OCI-LY7 (cell line): ENCODE measurements at regions not wholly inside any gene's neighbourhood (a gene's known extent, or its start where the extent isn't known, plus 50 kb on each side); places are given as distances from the start of the nearest gene placed in this dataset.

Source experiments
- CTCF ChIP-seq: fragments of 200-600 bp; sonication (generic); conservative IDR thresholded peaks from 2 replicates; pipeline ENCODE4 v1.5.1; 2014; ENCODE audit warnings: mild to moderate bottlenecking, antibody characterized with exemption, low read length, moderate library complexity, mixed read lengths
- EZH2phosphoT487 ChIP-seq: fragments of 200-600 bp; sonication (generic); IDR thresholded peaks from 2 replicates; pipeline ENCODE4 v1.6.1; 2018; ENCODE audit warnings: low read depth, borderline replicate concordance, mild to moderate bottlenecking, mixed run types, antibody characterized with exemption, low read length, moderate library complexity, mixed read lengths

GRCh38 chr3:127450331-127450730 lies 140.2 kb downstream of the TPRA1 start:
- TF ChIP-seq CTCF, result no peak
- no peak for TF ChIP-seq EZH2phosphoT487
